ENCODE measurements at regions not wholly inside any gene's neighbourhood (a gene's known extent, or its start where the extent isn't known, plus 50 kb on each side); places are given as distances from the start of the nearest gene placed in this dataset.
A peak's percentile ranks its signal among the peaks of the same experiment; 100 is the strongest.
"Not testable (repeated sequence)": the region's sequence is repeated elsewhere in the genome, so short reads cannot be mapped to it uniquely, and the experiment has no call there.

GRCh38 chr5:78726571-78726970, 78.0 kb upstream of the LHFPL2 start:
- no peak for DNase-seq

GRCh38 chr5:78726003-78726402, 77.4 kb upstream of the LHFPL2 start:
- no peak for DNase-seq

GRCh38 chr5:78724061-78724460, 75.5 kb upstream of the LHFPL2 start:
- DNase-seq = no peak

GRCh38 chr5:78720997-78721396, 72.4 kb upstream of the LHFPL2 start:
- no peak for DNase-seq

- DNase-seq = peak; percentile 43
These were observed 71.8 kb upstream of the LHFPL2 start for GRCh38 chr5:78720227-78720985.

GRCh38 chr5:78719504-78720219, 71.1 kb upstream of the LHFPL2 start:
- DNase-seq = no peak

GRCh38 chr5:78718824-78719223, 70.3 kb upstream of the LHFPL2 start:
- DNase-seq = no peak

- no peak for DNase-seq
These were observed 69.4 kb upstream of the LHFPL2 start for GRCh38 chr5:78717674-78718584.

- DNase-seq = no peak
These were observed 67.6 kb upstream of the LHFPL2 start for GRCh38 chr5:78716206-78716605.

- DNase-seq = not testable (repeated sequence)
These were observed 66.8 kb upstream of the LHFPL2 start for GRCh38 chr5:78715351-78715750.

GRCh38 chr5:78711670-78712069, 63.1 kb upstream of the LHFPL2 start:
- DNase-seq = not testable (repeated sequence)

GRCh38 chr5:78709729-78710430, 61.3 kb upstream of the LHFPL2 start:
- not testable (repeated sequence) for DNase-seq

GRCh38 chr5:78706825-78707224, 58.3 kb upstream of the LHFPL2 start:
- DNase-seq = no peak

GRCh38 chr5:78706381-78706780, 57.8 kb upstream of the LHFPL2 start:
- no peak for DNase-seq

- no peak for DNase-seq
These were observed 57.3 kb upstream of the LHFPL2 start for GRCh38 chr5:78705826-78706225.

GRCh38 chr5:78701795-78702410, 53.3 kb upstream of the LHFPL2 start:
- DNase-seq = no peak

- peak; percentile 7 for DNase-seq
These were observed 51.1 kb upstream of the LHFPL2 start for GRCh38 chr5:78699552-78700153.

- DNase-seq = no peak
These were observed 49.7 kb upstream of the LHFPL2 start for GRCh38 chr5:78698191-78698791.
